Activated CD8-positive, alpha-beta T cell treated with anti-CD3 and anti-CD28 coated beads, Interleukin-2, amount 10 ng/mL, durations not matched to agents 7 days and 5 days (primary cell): ENCODE measurements at regions not wholly inside any gene's neighbourhood (a gene's known extent, or its start where the extent isn't known, plus 50 kb on each side); places are given as distances from the start of the nearest gene placed in this dataset.

Experiments
- ATAC-seq: fragments of 150-1000 bp; cut with Tn5 transposase; one replicate; pipeline ENCODE4 v1.10.0; 2021; ENCODE audit warnings: moderate library complexity
- CTCF ChIA-PET: fragments of 350-600 bp; sonication (Branson Sonifier 250); formaldehyde crosslinking; loops from one replicate; lab custom pipeline; 2021; ENCODE audit warnings: antibody characterized with exemption; lab: Charles Lee
- POLR2A ChIA-PET: fragments of 350-600 bp; sonication (Branson Sonifier 250); formaldehyde crosslinking; loops from one replicate; lab custom pipeline; 2021; ENCODE audit warnings: antibody characterized with exemption; lab: Charles Lee
- DNase-seq: peaks from one replicate; pipeline ENCODE4 v3.0.0-alpha.2; 2020
- H3K27ac Mint-ChIP-seq: one replicate; pipeline ENCODE4 v1.8.0; 2021; ENCODE audit warnings: mild to moderate bottlenecking, mixed read lengths
- H3K27me3 Mint-ChIP-seq: one replicate; pipeline ENCODE4 v1.8.0; 2021; ENCODE audit warnings: low read depth, mixed read lengths
- H3K36me3 Mint-ChIP-seq: one replicate; pipeline ENCODE4 v1.8.0; 2021; ENCODE audit warnings: low read depth, mixed read lengths
- H3K4me1 Mint-ChIP-seq: one replicate; pipeline ENCODE4 v1.8.0; 2021; ENCODE audit warnings: low read depth, mixed read lengths
- H3K4me3 Mint-ChIP-seq: one replicate; pipeline ENCODE4 v1.8.0; 2021; ENCODE audit warnings: mild to moderate bottlenecking, mixed read lengths
- H3K9me3 Mint-ChIP-seq: one replicate; pipeline ENCODE4 v1.8.0; 2022; ENCODE audit warnings: mixed read lengths; ENCODE audit not compliant: insufficient read depth

- ChIA-PET CTCF (interaction anchor here (1.8 kb wide), 1 partner anchor 8 kb away, joined by 7 read pairs; no protein-coding TSS in a partner anchor), POLR2A (no interaction called here)
- ATAC-seq = no peak
- no peak for DNase-seq
- H3K27me3 Mint-ChIP-seq = peaks cover 11% of the 10 kb centered on the region
- no peaks in the 10 kb centered on the region for H3K4me1 Mint-ChIP-seq
- no peak overlapping the region for H3K4me3 Mint-ChIP-seq
- H3K9me3 Mint-ChIP-seq = no peaks in the 10 kb centered on the region
- no peak overlapping the region for H3K27ac Mint-ChIP-seq
- H3K36me3 Mint-ChIP-seq = no peaks in the 10 kb centered on the region
These were observed 201.2 kb downstream of the SNX10 start for GRCh38 chr7:26492816-26493215.

GRCh38 chr7:26493737-26494428, 202.2 kb downstream of the SNX10 start:
- no peaks in the 10 kb centered on the region for H3K9me3 Mint-ChIP-seq
- no peak overlapping the region for H3K4me3 Mint-ChIP-seq
- no peaks in the 10 kb centered on the region for H3K36me3 Mint-ChIP-seq
- H3K27me3 Mint-ChIP-seq = peaks cover 7% of the 10 kb centered on the region
- DNase-seq (no peak), ATAC-seq (no peak)
- ChIA-PET CTCF (no interaction called here), POLR2A (no interaction called here)
- H3K4me1 Mint-ChIP-seq = no peaks in the 10 kb centered on the region
- no peak overlapping the region for H3K27ac Mint-ChIP-seq

GRCh38 chr7:26495569-26495968, 203.9 kb downstream of the SNX10 start:
- no peak overlapping the region for H3K4me3 Mint-ChIP-seq
- DNase-seq (no peak), ATAC-seq (no peak)
- CTCF ChIA-PET = interaction anchor here (0.7 to 1.3 kb wide), 3 partner anchors 10 to 131 kb away, joined by 3 to 4 read pairs (median 3); no protein-coding TSS in a partner anchor
- POLR2A ChIA-PET = no interaction called here
- H3K9me3 Mint-ChIP-seq = no peaks in the 10 kb centered on the region
- peaks cover 7% of the 10 kb centered on the region for H3K27me3 Mint-ChIP-seq
- no peaks in the 10 kb centered on the region for H3K4me1 Mint-ChIP-seq
- H3K27ac Mint-ChIP-seq = no peak overlapping the region
- H3K36me3 Mint-ChIP-seq = no peaks in the 10 kb centered on the region

GRCh38 chr7:26497801-26498596, 206.3 kb downstream of the SNX10 start:
- Mint-ChIP-seq H3K36me3 (no peaks in the 10 kb centered on the region), H3K27me3 (peaks cover 7% of the 10 kb centered on the region), H3K9me3 (no peaks in the 10 kb centered on the region), H3K4me1 (no peaks in the 10 kb centered on the region), H3K27ac (no peak overlapping the region), H3K4me3 (no peak overlapping the region)
- CTCF ChIA-PET = interaction anchor here (1.9 kb wide), 1 partner anchor 128 kb away, joined by 5 read pairs; no protein-coding TSS in a partner anchor
- no peak for ATAC-seq
- POLR2A ChIA-PET = no interaction called here
- DNase-seq = no peak

- Mint-ChIP-seq H3K27ac (no peak overlapping the region), H3K27me3 (peaks cover 7% of the 10 kb centered on the region), H3K9me3 (no peaks in the 10 kb centered on the region), H3K4me3 (no peak overlapping the region), H3K4me1 (no peaks in the 10 kb centered on the region), H3K36me3 (no peaks in the 10 kb centered on the region)
- ATAC-seq = no peak
- no peak for DNase-seq
- ChIA-PET POLR2A (no interaction called here), CTCF (no interaction called here)
These were observed 207.7 kb downstream of the SNX10 start for GRCh38 chr7:26499315-26499897.

- no peak for DNase-seq
- Mint-ChIP-seq H3K4me3 (no peak overlapping the region), H3K36me3 (no peaks in the 10 kb centered on the region), H3K27me3 (peaks cover 3% of the 10 kb centered on the region), H3K4me1 (no peaks in the 10 kb centered on the region), H3K9me3 (no peaks in the 10 kb centered on the region), H3K27ac (no peak overlapping the region)
- no peak for ATAC-seq
- ChIA-PET POLR2A (no interaction called here), CTCF (interaction anchor here (0.6 to 1.5 kb wide), 15 partner anchors 9 to 609 kb away, joined by 3 to 9 read pairs (median 3); partner anchors contain the start of gene NFE2L3)
These were observed 209.2 kb downstream of the SNX10 start for GRCh38 chr7:26500749-26501352.

- CTCF ChIA-PET = interaction anchor here (0.8 to 1.0 kb wide), 2 partner anchors 135 to 163 kb away, joined by 3 read pairs; no protein-coding TSS in a partner anchor
- Mint-ChIP-seq H3K36me3 (no peaks in the 10 kb centered on the region), H3K27ac (no peak overlapping the region), H3K27me3 (no peaks in the 10 kb centered on the region), H3K9me3 (no peaks in the 10 kb centered on the region), H3K4me1 (no peaks in the 10 kb centered on the region), H3K4me3 (no peak overlapping the region)
- no peak for DNase-seq
- no peak for ATAC-seq
- POLR2A ChIA-PET = no interaction called here
These were observed 212.9 kb downstream of the SNX10 start for GRCh38 chr7:26504411-26505120.

- ChIA-PET CTCF (interaction anchor here (1.0 kb wide), 2 partner anchors 11 to 137 kb away, joined by 3 read pairs; no protein-coding TSS in a partner anchor), POLR2A (interaction anchor here (0.6 kb wide), 1 partner anchor 1211 kb away, joined by 3 read pairs; no protein-coding TSS in a partner anchor)
- DNase-seq (no peak), ATAC-seq (no peak)
- peaks cover 4% of the 10 kb centered on the region for H3K27me3 Mint-ChIP-seq
- no peaks in the 10 kb centered on the region for H3K4me1 Mint-ChIP-seq
- no peaks in the 10 kb centered on the region for H3K9me3 Mint-ChIP-seq
- no peak overlapping the region for H3K27ac Mint-ChIP-seq
- H3K36me3 Mint-ChIP-seq = no peaks in the 10 kb centered on the region
- no peak overlapping the region for H3K4me3 Mint-ChIP-seq
These were observed 214.5 kb downstream of the SNX10 start for GRCh38 chr7:26506196-26506595.

GRCh38 chr7:26507108-26507987, 215.7 kb downstream of the SNX10 start:
- no peaks in the 10 kb centered on the region for H3K4me1 Mint-ChIP-seq
- no peak overlapping the region for H3K27ac Mint-ChIP-seq
- no peaks in the 10 kb centered on the region for H3K36me3 Mint-ChIP-seq
- ChIA-PET CTCF (no interaction called here), POLR2A (no interaction called here)
- no peaks in the 10 kb centered on the region for H3K9me3 Mint-ChIP-seq
- peaks cover 4% of the 10 kb centered on the region for H3K27me3 Mint-ChIP-seq
- DNase-seq (no peak), ATAC-seq (no peak)
- H3K4me3 Mint-ChIP-seq = no peak overlapping the region

- CTCF ChIA-PET = interaction anchor here (0.7 kb wide), 1 partner anchor 86 kb away, joined by 3 read pairs; no protein-coding TSS in a partner anchor
These were observed 216.8 kb downstream of the SNX10 start for GRCh38 chr7:26508481-26508880.

More at GRCh38 chr7:26508481-26508880, 216.8 kb downstream of the SNX10 start:
- H3K36me3 Mint-ChIP-seq = no peaks in the 10 kb centered on the region
- POLR2A ChIA-PET = no interaction called here
- ATAC-seq (no peak), DNase-seq (no peak)
- H3K4me3 Mint-ChIP-seq = no peak overlapping the region
- no peaks in the 10 kb centered on the region for H3K4me1 Mint-ChIP-seq
- no peak overlapping the region for H3K27ac Mint-ChIP-seq
- no peaks in the 10 kb centered on the region for H3K9me3 Mint-ChIP-seq
- H3K27me3 Mint-ChIP-seq = peaks cover 4% of the 10 kb centered on the region
